Upper lobe of left lung (tissue), 4 donors: ENCODE measurements at regions not wholly inside any gene's neighbourhood (a gene's known extent, or its start where the extent isn't known, plus 50 kb on each side); places are given as distances from the start of the nearest gene placed in this dataset.

ENCODE experiments used
- EP300 ChIP-seq, 4 donors: sonication (generic); formaldehyde crosslinking; IDR thresholded peaks; one replicate each; pipeline ENCODE4 v1.5.1; 2017; ENCODE audit warnings: antibody characterized with exemption in 4 of 4, control low read depth in 2 of 4
- TF ChIP-seq, protein P1 (sequence below), 6 experiments: fragments of 450-650 bp in 4 of 6; fragments of 200-600 bp in 2 of 6; sonication (generic) in 2 of 6; IDR thresholded peaks; one replicate each; pipeline ENCODE4 v1.5.1; 2016 to 2019; ENCODE audit warnings: antibody characterized with exemption in 6 of 6

DNA sequence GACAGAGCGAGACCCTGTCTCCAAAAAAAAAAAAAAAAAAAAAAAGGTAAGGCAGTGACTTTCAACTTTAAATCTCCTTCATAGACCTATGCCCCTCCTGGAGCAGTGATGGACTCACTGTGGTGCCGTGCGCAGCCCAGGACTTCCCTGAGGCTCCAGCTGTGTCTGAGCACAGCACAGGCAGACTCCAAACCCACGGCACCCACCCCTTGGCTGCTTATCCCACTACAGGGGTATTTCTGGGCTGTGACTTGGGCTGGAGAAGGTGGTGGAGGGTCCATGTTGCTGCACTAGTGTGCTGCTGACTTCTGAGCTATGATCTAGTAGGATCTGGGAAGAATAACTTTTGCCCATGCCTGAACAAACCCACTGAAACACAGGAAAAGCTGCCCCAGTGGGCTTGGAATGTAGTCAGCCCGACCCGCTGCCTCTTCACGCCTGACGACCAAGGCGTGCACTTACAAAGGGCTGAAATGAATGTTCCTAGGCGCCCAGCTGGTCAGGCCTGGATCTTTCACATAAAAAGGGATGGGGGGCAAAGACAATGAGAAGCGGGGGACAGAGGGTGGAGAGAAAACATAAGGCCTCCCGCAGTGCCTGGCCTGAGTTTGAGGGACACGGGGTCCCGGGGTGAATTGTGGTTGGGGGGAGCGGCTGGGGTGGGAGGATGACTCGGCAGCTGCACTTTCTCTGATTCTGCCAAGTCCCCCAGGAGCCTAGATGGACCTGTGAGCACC lies 83.0 kb downstream of the IRF8 start:
- TF ChIP-seq EP300 (IDR thresholded peaks at IDR 0.05): no peak
- TF ChIP-seq, protein P1, sequence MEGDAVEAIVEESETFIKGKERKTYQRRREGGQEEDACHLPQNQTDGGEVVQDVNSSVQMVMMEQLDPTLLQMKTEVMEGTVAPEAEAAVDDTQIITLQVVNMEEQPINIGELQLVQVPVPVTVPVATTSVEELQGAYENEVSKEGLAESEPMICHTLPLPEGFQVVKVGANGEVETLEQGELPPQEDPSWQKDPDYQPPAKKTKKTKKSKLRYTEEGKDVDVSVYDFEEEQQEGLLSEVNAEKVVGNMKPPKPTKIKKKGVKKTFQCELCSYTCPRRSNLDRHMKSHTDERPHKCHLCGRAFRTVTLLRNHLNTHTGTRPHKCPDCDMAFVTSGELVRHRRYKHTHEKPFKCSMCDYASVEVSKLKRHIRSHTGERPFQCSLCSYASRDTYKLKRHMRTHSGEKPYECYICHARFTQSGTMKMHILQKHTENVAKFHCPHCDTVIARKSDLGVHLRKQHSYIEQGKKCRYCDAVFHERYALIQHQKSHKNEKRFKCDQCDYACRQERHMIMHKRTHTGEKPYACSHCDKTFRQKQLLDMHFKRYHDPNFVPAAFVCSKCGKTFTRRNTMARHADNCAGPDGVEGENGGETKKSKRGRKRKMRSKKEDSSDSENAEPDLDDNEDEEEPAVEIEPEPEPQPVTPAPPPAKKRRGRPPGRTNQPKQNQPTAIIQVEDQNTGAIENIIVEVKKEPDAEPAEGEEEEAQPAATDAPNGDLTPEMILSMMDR (IDR thresholded peaks at IDR 0.05): no peak
